Posterior vena cava (tissue), 2 donors: ENCODE measurements at regions not wholly inside any gene's neighbourhood (a gene's known extent, or its start where the extent isn't known, plus 50 kb on each side); places are given as distances from the start of the nearest gene placed in this dataset.

Experiments
- DNase-seq: peaks from one replicate; pipeline ENCODE4 v3.0.0-alpha.2; 2020; ENCODE audit warnings: low spot score
- intact Hi-C, 2 donors: fragments of 100-400 bp; cut with DNase I; formaldehyde crosslinking; loops; one replicate each; pipeline versions ENCODE4 v1.14.1 to v1.14.2; 2022 to 2023
- donor health status: DM: yes; HTN: yes; CAD: no.
- donor health status: DM: yes; HTN: yes; CAD: no.

DNA sequence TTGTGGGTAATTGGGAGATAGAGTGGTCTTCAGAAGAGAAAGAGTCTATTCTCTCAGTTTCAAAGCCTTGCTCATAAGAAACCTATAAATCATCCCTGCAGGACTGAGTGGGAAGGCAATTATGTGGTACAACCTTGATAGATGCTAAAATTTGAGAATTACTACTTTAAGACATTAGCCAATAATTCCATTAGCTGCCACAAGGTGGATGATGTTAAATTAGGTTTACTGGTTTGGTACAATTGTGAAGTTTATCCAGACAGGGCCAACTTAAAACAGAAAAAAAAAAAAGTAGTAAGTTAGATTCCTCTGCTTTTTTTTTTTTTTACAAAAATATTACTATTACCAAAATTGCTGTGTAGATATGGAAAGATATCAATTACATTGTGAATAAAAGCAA, 73.2 kb upstream of the AMOT start:
- intact Hi-C loops, result no loop called here
- no peak for DNase-seq

DNA sequence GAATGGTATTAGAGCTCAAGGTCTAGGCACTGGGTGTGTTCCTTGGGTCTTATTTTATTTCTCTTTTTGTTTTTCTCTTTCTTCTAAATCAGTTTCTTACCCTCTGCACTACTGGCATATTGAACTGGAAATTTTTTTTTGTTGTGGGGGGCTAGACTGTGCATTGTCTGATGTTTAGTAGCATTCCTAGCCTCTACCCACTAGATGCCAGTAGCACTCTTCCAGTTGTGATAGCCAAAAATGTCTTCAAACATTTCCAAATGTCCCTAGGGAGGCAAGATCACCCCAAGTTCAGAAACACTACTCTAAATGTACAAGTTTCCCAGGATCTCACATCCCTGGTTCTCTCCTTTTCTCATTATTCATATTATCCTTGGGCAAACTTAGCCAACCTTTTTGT, 69.8 kb upstream of the AMOT start:
- no peak for DNase-seq
- intact Hi-C loops, result no loop called here

DNA sequence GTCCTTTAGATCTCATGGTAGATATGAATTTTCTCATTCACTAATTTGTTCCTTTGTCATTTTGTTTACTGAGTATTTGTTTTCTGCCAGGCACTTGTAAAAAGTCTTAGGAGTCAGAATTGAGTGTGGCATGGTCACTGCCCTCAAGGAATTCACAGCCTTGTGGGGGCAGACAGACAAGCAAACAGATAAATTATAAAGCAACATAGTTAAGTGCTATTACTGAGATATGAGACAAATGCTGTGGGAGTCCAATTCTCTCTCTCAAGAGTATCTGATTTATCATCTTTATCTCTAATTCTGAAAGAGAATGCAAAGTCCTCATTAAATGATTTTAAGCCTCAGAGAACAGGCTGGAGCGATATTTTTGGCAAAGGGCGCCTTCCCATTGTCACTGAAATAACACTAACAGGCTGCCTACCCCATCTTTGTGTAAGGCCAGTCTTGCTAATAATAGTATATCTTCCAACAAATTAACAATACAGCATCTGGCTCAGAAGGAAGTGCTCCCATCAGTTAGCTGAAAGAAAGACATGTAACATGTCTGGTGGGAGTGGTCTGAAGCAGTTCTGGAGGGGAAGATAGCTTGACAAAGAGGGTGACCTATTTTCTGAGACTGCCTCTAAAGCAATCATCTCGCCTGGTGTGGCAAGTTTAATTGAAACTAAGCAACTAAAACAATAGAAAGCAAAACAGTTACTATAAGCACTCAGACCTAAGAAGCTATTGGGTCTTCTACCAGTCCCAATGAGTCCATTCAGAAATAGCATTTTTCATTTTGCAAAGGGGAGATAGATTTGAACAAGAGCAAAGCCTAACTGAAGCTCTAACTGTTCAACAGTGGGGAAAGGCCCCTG, 61.5 kb upstream of the AMOT start:
- no peak for DNase-seq
- intact Hi-C loops, result no loop called here

DNA sequence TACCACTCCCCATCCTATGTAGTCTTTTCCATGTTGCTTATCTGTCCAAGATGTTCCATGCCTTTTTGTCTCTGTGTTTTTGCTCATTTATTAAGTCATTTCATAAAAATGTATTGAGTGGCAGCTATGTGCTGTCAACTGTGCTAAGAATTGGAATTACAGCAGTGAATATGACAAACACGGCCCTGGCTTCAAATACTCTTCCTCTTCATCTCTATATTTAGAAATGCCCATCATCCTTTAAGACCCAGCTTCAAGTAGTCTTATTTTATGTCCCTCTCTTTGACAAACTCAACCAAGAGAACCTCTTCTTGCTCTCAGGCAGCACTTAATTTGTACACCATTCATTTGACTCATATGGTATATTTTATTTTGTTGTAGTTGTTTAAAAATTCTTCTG, 55.4 kb upstream of the AMOT start:
- intact Hi-C loops, result no loop called here
- no peak for DNase-seq
